GM18505 (cell line): ENCODE measurements at regions not wholly inside any gene's neighbourhood (a gene's known extent, or its start where the extent isn't known, plus 50 kb on each side); places are given as distances from the start of the nearest gene placed in this dataset.
"Not testable (repeated sequence)": the region's sequence is repeated elsewhere in the genome, so short reads cannot be mapped to it uniquely, and the experiment has no call there.

Experiments
- ATAC-seq: cut with Tn5 transposase; IDR thresholded peaks from one replicate; pipeline ENCODE4 v1.9.1; 2021; ENCODE audit not compliant: unreplicated experiment
- POLR2A ChIP-seq: IDR thresholded peaks from 4 replicates; pipeline ENCODE4 v1.6.1; 2011; ENCODE audit warnings: borderline replicate concordance; ENCODE audit not compliant: insufficient read depth, insufficient read length; ENCODE audit errors: extremely low read depth

DNA sequence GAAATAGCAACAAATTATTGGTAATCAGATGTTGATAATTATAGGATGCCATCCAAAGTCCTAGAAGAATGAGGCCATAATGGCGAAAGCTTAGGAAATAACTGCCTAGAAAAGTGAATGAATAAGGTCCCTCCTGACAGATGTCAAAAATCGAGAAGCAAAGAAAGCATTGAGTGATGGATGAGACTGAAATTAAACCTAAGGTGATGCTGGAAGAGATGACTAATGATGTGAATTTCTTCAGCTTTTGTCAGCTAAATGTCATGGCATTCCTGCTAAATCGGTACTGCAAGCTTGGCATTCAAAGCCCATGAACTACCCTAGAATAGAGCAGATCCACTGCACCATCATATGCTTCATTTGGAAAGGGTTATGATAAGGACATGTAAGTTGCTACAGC is 74.8 kb upstream of the RGPD4 start:
- no peak for ATAC-seq
- no peak for TF ChIP-seq POLR2A

GRCh38 chr2:107753806-107754205 is 72.9 kb upstream of the RGPD4 start:
- ATAC-seq = not testable (repeated sequence)

DNA sequence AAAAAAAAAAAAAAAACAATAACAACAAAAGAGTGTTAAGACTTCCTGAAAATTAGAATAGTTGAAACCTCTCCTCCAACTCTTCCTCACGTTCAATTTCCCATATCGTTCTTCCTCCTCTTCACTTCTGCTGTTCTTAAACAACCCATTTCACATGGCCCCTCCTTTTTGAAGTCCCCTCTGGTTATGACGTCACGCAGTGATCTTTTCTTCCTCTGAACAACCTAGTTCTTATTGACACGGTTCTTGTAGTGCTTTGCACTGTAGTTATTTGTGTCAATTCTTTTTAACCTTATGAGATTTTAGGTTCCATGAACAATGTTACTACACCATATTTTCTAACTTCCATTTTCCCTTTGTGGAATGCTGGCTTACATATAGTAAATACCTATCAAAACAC is 69.5 kb upstream of the RGPD4 start:
- no peak for TF ChIP-seq POLR2A
- ATAC-seq = no peak

- no peak for ATAC-seq
- TF ChIP-seq POLR2A = no peak
Observed at GRCh38 chr2:107760620-107761364, 65.9 kb upstream of the RGPD4 start.

DNA sequence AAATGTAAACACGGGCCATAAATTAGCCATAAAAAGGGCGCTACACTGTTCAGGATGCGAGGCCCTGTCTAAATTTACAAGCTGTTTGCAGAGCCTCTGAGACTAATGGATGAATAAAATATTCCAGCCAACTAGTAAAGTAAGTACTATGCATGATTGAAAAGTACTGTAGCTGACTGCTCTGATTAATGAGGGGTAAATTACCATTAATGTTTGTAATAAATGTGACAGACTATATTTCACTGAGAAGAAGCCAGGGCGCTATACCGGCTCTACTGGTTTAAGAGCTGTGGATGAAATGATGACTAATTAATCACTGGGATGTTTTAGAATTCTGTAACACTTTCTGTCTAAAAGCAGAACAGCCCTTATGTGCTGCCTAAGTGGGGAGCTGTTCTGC is 54.3 kb upstream of the RGPD4 start:
- no peak for TF ChIP-seq POLR2A
- no peak for ATAC-seq

GRCh38 chr2:107775211-107775610 is 51.5 kb upstream of the RGPD4 start:
- TF ChIP-seq POLR2A = no peak
- no peak for ATAC-seq

- no peak for ATAC-seq
- no peak for TF ChIP-seq POLR2A
Observed at GRCh38 chr2:107775791-107776190, 50.9 kb upstream of the RGPD4 start.

- no peak for ATAC-seq
- TF ChIP-seq POLR2A = no peak
Observed at GRCh38 chr2:107776362-107776761, 50.3 kb upstream of the RGPD4 start.
